Large intestine (tissue), 3 donors: ENCODE measurements at regions not wholly inside any gene's neighbourhood (a gene's known extent, or its start where the extent isn't known, plus 50 kb on each side); places are given as distances from the start of the nearest gene placed in this dataset.
"Not testable (repeated sequence)": the region's sequence is repeated elsewhere in the genome, so short reads cannot be mapped to it uniquely, and the experiment has no call there.

Experiments used
- DNase-seq, 2 donors: peaks; one replicate each; pipeline versions ENCODE4 v3.0.0 to v3.0.0-alpha.2; 2013
- H3K27ac ChIP-seq: one replicate; pipeline ENCODE4 v1.5.1; 2013; ENCODE audit warnings: low read length
- H3K27me3 ChIP-seq: 2 replicates; pipeline ENCODE4 v1.6.1; 2013; ENCODE audit warnings: low read length; ENCODE audit not compliant: control insufficient read depth, insufficient read depth
- H3K36me3 ChIP-seq: 2 replicates; pipeline ENCODE4 v1.6.1; 2013; ENCODE audit warnings: low read length; ENCODE audit not compliant: control insufficient read depth, insufficient read depth
- H3K4me1 ChIP-seq: one replicate; pipeline ENCODE4 v1.6.1; 2013; ENCODE audit warnings: low read length; ENCODE audit not compliant: control insufficient read depth, insufficient read depth
- H3K4me3 ChIP-seq: one replicate; pipeline ENCODE4 v1.5.1; 2013; ENCODE audit warnings: low read length
- H3K9me3 ChIP-seq: one replicate; pipeline ENCODE4 v1.6.1; 2013; ENCODE audit warnings: mild to moderate bottlenecking, low read depth, low read length, moderate library complexity; ENCODE audit not compliant: control insufficient read depth
- WGBS: methylation state at CpG from one replicate; pipeline ENCODE4 v1.1.5; 2013; ENCODE audit warnings: low lambda C conversion rate; ENCODE audit not compliant: insufficient coverage; 5-methylcytosine and 5-hydroxymethylcytosine counted together

DNA sequence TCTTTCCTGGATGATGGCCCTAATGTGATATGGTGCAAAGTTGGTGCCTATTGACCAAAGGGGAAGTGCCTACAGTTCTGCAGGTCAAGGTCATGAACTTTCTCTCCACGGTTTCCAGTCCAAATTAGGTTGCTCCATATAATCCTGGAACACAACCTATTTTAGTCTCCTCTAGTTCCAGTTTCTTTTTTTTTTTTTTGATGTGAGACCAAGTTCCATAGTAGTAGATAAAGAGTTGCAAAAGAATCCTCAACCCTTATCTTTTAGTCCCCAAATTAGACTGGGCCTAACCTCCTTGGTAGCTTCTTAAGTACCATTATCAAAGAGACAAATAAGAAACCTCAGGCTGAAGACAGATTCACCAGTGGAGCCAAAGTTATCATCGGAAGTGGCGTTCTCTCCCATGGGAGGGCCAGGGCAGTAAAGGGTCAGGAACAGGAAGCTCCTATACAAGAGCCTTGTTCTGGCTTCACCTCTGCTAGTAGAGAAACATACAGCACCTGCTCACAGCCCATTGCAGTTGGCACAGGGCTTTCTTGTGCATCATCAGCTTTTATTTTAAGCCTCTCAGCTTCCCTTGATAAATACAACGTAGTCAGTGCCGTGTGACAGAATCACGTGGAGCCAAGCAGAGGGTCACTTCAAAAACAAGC is 132.2 kb upstream of the RREB1 start:
- DNase-seq = no peak
- no peaks in the 10 kb centered on the region for H3K36me3 ChIP-seq
- no peaks in the 10 kb centered on the region for H3K9me3 ChIP-seq
- peaks cover 19% of the 10 kb centered on the region for H3K4me1 ChIP-seq
- no CpG with 5 or more reads among the region's 6 CpGs for WGBS
- no peaks in the 10 kb centered on the region for H3K27me3 ChIP-seq
- no peak overlapping the region for H3K4me3 ChIP-seq
- H3K27ac ChIP-seq = no peak overlapping the region

DNA sequence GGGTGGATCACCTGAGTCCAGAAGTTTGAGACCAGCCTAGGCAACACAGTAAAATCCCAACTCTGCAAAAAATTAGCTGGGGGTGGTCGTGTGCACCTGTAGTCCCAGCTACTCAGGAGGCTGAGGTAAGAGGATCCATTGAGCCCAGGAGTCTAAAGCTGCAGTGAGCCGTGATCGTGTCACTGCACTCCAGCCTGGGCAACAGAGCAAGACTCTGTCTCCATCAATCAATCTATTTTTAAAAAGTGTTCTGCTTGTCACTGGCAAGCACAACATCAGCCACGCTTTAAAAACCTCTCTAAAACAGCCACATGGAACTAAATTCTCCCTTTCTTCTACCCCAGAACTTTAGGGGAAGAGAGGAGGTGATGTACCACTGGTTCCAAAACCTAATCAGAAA is 131.6 kb upstream of the RREB1 start:
- WGBS = no CpG with 5 or more reads among the region's 4 CpGs
- Histone ChIP-seq H3K27me3 (no peaks in the 10 kb centered on the region), H3K9me3 (no peaks in the 10 kb centered on the region), H3K4me1 (peaks cover 13% of the 10 kb centered on the region), H3K36me3 (no peaks in the 10 kb centered on the region), H3K4me3 (no peak overlapping the region), H3K27ac (no peak overlapping the region)
- DNase-seq = no peak

DNA sequence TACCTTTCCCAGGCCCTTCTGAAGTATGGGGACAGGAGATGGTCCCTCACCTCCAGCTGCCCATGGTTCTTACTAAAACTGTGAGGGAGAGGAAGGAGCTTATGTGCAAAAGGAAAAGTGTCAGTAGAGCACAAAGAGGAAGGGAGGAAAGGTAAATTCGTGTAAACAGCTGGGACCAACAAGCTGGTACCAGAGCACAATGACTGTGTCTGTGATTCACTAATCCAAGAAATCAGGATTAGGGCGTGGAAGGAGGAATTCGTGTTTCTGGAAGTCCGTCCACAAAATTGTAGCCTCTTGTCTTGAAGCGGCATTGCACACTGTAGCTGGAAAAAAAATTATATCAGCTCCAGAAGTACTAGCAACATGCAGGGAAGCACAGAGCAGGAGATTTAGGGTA is 129.0 kb upstream of the RREB1 start:
- Histone ChIP-seq H3K9me3 (no peaks in the 10 kb centered on the region), H3K36me3 (no peaks in the 10 kb centered on the region), H3K4me3 (no peak overlapping the region), H3K27ac (no peak overlapping the region), H3K27me3 (no peaks in the 10 kb centered on the region), H3K4me1 (no peaks in the 10 kb centered on the region)
- WGBS = 60% methylated on average over 1 of the region's 5 CpGs
- DNase-seq = no peak

DNA sequence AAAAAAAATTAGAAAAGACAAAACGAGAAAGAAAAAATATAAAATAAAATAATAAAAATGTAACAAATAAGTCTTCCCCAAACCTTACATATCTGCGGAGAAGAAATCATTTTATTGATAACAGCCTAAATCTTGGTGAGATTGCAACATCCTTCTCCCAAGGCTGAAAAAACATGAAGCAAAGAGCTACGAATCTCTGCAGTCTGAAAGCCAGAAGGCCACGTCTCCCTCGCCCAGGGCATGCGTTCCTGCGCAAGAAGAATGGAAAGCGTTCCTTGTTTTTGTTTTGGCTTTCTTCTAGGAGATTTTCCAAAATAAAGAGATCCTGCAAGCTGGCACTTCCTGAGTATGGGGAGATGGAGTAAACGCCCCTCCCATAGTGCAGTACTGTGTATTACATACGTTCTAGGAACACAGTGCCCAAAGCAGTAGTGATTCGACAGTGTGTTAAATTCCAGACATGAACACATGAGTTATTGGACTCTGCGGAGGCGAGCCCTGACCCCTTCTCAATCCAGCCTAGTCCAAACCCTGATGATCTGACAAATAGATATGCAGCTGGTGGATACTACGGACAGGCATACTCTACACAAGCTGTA is 126.7 kb upstream of the RREB1 start:
- no peak for DNase-seq
- H3K27ac ChIP-seq = no peak overlapping the region
- no peaks in the 10 kb centered on the region for H3K36me3 ChIP-seq
- H3K9me3 ChIP-seq = no peaks in the 10 kb centered on the region
- no peaks in the 10 kb centered on the region for H3K27me3 ChIP-seq
- 100% methylated on average over 1 of the region's 14 CpGs for WGBS
- peaks cover 16% of the 10 kb centered on the region for H3K4me1 ChIP-seq
- no peak overlapping the region for H3K4me3 ChIP-seq

DNA sequence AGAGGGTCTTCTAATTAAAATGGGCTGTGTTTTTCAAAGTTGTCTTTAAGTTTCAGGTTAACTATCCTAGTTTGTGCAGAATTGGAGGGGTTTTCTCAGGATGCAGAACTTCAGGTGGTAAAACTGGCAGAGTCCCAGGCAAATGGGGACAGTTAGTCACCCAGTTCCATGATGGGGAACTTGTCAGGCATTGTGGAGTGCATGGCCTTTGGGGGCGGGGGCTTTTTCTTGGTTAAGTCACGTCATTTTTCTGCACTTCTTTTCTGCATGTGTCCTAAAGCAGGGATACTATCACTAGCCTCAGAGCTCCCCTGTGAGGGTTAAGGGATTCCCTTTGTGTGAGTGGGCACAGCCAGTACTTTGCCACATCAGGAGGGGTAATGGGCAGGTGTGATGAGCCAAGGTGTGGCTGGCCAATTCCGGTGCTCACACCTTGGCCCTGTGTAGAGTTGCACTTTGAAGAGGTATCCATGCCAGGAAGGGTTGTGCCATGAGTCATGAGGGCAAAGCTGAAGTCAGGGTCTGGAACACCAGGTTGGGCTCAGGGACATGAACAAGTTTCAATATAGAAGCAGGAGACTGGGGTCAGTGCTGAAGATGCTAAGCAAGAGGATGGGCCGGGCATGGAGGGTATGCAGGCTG is 126.0 kb upstream of the RREB1 start:
- H3K9me3 ChIP-seq = no peaks in the 10 kb centered on the region
- no peaks in the 10 kb centered on the region for H3K27me3 ChIP-seq
- H3K36me3 ChIP-seq = no peaks in the 10 kb centered on the region
- no peak for DNase-seq
- no peak overlapping the region for H3K27ac ChIP-seq
- H3K4me1 ChIP-seq = peaks cover 18% of the 10 kb centered on the region
- no peak overlapping the region for H3K4me3 ChIP-seq
- WGBS = no CpG with 5 or more reads among the region's 4 CpGs

DNA sequence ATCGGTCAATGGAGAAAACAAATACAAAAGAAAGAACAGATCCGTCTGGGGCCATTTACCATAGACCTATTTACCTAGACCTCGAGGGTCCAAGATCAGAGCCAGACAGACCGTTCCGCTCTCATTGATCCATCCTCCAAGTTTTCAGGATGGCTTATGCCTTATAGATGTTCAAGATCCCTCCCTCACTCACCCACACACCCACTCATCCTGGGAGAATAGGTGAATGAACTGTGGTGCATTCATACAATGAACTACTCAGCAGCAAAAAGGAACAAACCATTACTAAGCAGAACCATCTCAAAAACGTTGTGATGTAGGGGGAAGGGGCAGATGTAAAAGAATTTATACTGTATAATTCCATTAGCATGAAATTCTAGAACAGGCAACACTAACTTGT is 125.1 kb upstream of the RREB1 start:
- H3K4me1 ChIP-seq = peaks cover 18% of the 10 kb centered on the region
- H3K27ac ChIP-seq = no peak overlapping the region
- no peak for DNase-seq
- no peaks in the 10 kb centered on the region for H3K36me3 ChIP-seq
- 100% methylated on average over 2 of the region's 6 CpGs for WGBS
- H3K4me3 ChIP-seq = no peak overlapping the region
- no peaks in the 10 kb centered on the region for H3K9me3 ChIP-seq
- H3K27me3 ChIP-seq = no peaks in the 10 kb centered on the region

DNA sequence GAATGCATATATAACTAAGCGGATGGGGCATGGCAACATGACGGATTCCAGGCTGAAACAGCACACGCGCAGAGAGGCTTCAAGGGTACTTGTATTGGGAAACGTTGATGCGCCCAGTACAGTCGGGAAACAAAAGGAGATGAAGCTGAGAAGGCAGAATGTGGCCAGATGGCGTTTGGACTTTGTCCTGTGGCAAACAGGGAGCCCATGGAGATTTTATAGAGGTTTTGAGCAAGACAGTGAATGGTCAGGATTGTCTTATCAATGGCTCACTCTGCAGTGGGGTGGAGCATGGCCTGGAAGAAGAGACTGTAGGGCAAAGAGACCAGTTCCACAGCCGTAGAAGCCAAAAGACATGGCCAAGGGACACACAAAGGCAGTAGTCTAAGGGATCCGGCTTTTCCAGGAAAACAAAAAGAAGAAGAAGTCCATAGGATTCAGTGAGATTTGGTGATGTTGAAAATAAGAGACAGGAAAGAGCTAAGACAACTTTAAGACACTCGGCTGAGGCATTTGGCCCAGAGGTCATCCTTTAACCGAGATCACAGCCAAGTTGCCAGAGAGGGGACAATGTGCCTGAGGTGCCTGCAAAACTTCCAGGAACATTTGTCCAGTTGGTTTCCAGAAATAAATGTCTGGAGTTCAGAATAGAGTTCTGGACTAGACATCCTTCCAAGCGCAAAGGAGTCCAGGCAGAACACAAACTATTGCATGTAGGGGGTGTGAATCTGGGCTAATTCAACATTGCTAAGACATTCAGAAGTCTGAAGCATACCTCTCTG is 123.0 kb upstream of the RREB1 start:
- peaks cover 18% of the 10 kb centered on the region for H3K4me1 ChIP-seq
- WGBS = 70% methylated on average over 2 of the region's 13 CpGs
- H3K9me3 ChIP-seq = no peaks in the 10 kb centered on the region
- H3K36me3 ChIP-seq = no peaks in the 10 kb centered on the region
- H3K4me3 ChIP-seq = no peak overlapping the region
- no peaks in the 10 kb centered on the region for H3K27me3 ChIP-seq
- H3K27ac ChIP-seq = peak overlapping the region; percentile 30
- DNase-seq = peak; percentile 58 to 83

DNA sequence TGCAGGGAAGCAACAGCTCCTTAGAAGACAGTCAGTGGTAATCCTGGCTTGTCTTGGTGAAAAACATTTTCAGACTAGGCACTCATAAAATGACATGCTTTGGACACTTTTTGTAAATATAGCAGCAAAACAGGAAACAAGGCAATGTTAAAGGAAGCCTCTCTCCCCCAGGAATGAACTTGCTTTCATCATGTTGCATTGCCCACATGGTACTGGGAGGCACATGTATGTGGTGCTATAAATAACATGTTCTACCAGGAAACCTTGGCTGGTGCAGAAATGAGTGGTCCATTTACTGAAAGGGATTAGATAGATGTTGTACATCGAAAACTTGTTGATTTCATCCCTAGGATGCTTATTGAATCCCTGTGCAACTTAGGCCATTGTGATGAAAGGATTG is 121.4 kb upstream of the RREB1 start:
- Histone ChIP-seq H3K9me3 (no peaks in the 10 kb centered on the region), H3K27ac (no peak overlapping the region), H3K4me1 (peaks cover 18% of the 10 kb centered on the region), H3K36me3 (no peaks in the 10 kb centered on the region), H3K27me3 (no peaks in the 10 kb centered on the region), H3K4me3 (no peak overlapping the region)
- DNase-seq = no peak
- no CpG with 5 or more reads among the region's 1 CpG for WGBS

DNA sequence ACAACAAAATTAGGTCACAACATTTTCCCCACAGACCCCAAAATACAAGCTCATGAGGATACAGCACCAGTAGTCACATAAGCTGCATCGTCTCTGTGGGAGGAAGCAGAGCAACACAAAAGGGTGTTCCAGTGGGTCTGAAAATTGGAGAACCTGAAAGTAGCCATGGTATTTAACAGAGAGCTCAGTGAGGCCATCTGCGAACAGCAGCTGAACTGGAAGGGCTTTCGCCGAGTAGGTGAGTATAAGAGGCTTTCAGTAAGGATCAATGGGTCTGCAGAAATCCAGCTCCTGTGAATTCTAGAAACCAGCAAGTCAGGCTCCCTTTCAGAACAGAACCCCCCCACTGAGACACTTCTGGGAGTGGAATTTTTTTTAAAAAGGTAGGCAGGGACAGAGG is 120.0 kb upstream of the RREB1 start:
- no peak for DNase-seq
- Histone ChIP-seq H3K9me3 (no peaks in the 10 kb centered on the region), H3K27ac (no peak overlapping the region), H3K4me3 (no peak overlapping the region), H3K4me1 (peaks cover 18% of the 10 kb centered on the region), H3K36me3 (no peaks in the 10 kb centered on the region), H3K27me3 (no peaks in the 10 kb centered on the region)
- no CpG with 5 or more reads among the region's 4 CpGs for WGBS

DNA sequence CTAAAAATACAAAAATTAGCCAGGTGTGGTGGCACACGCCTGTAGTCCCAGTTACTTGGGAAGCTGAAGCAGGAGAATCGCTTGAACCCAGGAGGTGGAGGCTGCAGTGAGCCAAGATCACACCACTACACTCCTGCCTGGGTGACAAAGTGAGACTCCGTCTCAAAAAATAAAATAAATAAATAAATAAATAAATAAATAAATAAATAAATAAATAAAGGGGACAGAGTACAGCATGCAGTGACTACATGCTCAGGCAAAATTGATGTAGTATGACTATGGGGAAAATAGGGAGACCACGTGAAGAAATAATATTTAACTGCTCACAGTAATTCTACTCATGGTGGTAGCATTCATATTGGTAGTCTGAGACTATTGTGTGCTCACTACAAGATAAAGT is 117.7 kb upstream of the RREB1 start:
- not testable (repeated sequence) for H3K9me3 ChIP-seq, DNase-seq, H3K4me1 ChIP-seq, H3K36me3 ChIP-seq, H3K27ac ChIP-seq, H3K4me3 ChIP-seq, H3K27me3 ChIP-seq
- no CpG with 5 or more reads among the region's 4 CpGs for WGBS
